ENCODE measurements at regions not wholly inside any gene's neighbourhood (a gene's known extent, or its start where the extent isn't known, plus 50 kb on each side); places are given as distances from the start of the nearest gene placed in this dataset.

DNA sequence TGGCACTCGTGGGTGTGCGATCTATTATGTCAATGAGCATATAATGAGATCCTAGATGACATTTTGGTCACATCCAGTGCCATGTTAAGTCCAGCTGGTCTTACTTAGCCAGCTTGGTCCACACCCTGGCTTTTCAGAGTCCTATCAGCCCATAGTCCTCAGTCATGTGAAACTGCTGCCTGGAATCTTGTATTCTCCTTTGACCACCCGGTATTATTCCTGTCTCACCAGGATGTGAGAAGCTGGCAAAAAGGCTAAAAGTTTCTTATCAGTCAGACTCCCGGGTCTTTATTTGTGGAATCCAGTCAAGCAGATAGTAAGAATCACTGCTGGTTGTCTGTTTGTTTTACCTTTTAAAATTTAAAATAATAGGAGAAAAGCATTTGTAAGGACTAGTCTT, 705.6 kb upstream of the GHITM start:
- Histone ChIP-seq H3K36me3 (ENCODE audit: control insufficient read depth, insufficient read depth, low read length) (no peaks in the 10 kb centered on the region), H3K27me3 (ENCODE audit: control insufficient read depth, insufficient read depth, low read length) (no peaks in the 10 kb centered on the region), H3K4me3 (ENCODE audit: low read depth, low read length) (no peak overlapping the region)
- TF ChIP-seq CTCF (IDR thresholded peaks at IDR 0.05; ENCODE audit: insufficient read depth, low read length, poor library complexity, severe bottlenecking), result no peak
- DNase-seq (ENCODE audit: low read depth), result no peak

- DNase-seq (ENCODE audit: low read depth), result no peak
- Histone ChIP-seq H3K36me3 (ENCODE audit: control insufficient read depth, insufficient read depth, low read length) (no peaks in the 10 kb centered on the region), H3K27me3 (ENCODE audit: control insufficient read depth, insufficient read depth, low read length) (no peaks in the 10 kb centered on the region), H3K4me3 (ENCODE audit: low read depth, low read length) (no peak overlapping the region)
- no peak for TF ChIP-seq CTCF (IDR thresholded peaks at IDR 0.05; ENCODE audit: insufficient read depth, low read length, poor library complexity, severe bottlenecking)
These were observed 691.3 kb upstream of the GHITM start for GRCh38 chr10:83448013-83448412.

DNA sequence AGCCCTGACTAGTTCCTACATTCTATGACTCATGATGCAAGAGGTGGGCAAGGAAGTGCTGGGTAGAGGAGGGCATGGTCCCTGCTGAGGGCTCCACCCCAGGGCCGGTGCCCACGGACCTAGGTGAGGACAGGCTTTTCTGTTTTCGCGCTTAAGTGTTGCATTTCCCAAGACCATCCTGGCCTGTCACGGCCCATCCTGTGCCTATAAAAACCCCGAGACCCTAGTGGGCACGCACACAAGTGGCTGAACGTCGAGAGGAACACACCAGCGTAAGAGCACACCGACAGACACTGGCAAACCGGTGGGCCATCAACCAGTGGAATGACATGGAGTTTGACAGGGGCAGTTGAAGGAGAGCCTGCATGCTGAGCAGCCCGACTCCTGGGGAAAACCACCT, 680.7 kb upstream of the GHITM start:
- no peaks in the 10 kb centered on the region for H3K36me3 ChIP-seq (ENCODE audit: control insufficient read depth, insufficient read depth, low read length)
- no peak for TF ChIP-seq CTCF (IDR thresholded peaks at IDR 0.05; ENCODE audit: insufficient read depth, low read length, poor library complexity, severe bottlenecking)
- H3K4me3 ChIP-seq (ENCODE audit: low read depth, low read length), result no peak overlapping the region
- H3K27me3 ChIP-seq (ENCODE audit: control insufficient read depth, insufficient read depth, low read length), result no peaks in the 10 kb centered on the region
- no peak for DNase-seq (ENCODE audit: low read depth)

DNA sequence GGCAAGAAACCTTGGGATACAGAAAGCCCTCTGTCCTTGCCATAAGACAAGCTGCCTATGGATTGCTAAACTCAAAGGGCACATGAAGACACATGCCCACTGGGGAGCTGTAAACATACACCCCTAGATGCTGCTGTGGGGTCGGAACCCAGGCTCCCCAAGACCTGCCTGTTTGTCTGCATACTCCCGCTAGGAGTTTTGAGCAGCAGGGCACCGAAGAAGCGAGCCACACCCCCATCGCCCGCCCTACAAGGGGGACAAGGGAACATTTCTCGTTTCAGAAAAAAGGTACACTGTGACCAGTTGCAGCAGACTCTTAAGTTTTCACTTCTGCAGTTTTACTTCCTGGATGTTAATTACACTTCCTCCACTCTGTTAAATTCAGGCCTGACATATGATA, 680.2 kb upstream of the GHITM start:
- no peak overlapping the region for H3K4me3 ChIP-seq (ENCODE audit: low read depth, low read length)
- no peaks in the 10 kb centered on the region for H3K27me3 ChIP-seq (ENCODE audit: control insufficient read depth, insufficient read depth, low read length)
- no peak for DNase-seq (ENCODE audit: low read depth)
- TF ChIP-seq CTCF (IDR thresholded peaks at IDR 0.05; ENCODE audit: insufficient read depth, low read length, poor library complexity, severe bottlenecking), result no peak
- H3K36me3 ChIP-seq (ENCODE audit: control insufficient read depth, insufficient read depth, low read length), result no peaks in the 10 kb centered on the region

DNA sequence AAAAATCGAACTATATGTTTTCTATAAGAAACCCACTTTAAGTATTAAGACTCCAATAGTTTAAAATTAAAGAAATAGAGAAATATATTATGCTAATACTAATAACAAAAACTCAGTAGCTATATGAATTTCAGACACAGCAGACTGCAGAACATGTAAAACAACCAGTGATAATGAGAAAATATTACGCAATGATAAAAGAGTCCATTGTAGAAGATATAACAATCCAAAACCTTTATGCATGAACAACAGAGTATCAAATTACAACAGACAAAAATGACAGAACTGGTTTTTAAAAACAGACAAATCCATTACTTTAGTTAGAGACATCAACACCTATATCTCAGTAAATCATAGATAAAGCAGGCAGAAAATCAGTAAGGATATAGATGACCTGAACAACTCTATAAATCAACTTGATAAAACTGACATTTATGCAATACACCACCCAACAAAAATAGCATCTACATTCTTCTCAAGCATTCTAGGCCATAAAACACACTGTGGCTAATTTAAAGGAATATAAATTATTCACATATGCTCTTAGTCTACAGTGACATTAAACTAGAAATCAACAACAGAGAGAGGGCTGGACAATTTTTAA, 669.5 kb upstream of the GHITM start:
- Histone ChIP-seq H3K27me3 (ENCODE audit: control insufficient read depth, insufficient read depth, low read length) (no peaks in the 10 kb centered on the region), H3K36me3 (ENCODE audit: control insufficient read depth, insufficient read depth, low read length) (no peaks in the 10 kb centered on the region), H3K4me3 (ENCODE audit: low read depth, low read length) (no peak overlapping the region)
- DNase-seq (ENCODE audit: low read depth), result no peak
- TF ChIP-seq CTCF (IDR thresholded peaks at IDR 0.05; ENCODE audit: insufficient read depth, low read length, poor library complexity, severe bottlenecking), result no peak

DNA sequence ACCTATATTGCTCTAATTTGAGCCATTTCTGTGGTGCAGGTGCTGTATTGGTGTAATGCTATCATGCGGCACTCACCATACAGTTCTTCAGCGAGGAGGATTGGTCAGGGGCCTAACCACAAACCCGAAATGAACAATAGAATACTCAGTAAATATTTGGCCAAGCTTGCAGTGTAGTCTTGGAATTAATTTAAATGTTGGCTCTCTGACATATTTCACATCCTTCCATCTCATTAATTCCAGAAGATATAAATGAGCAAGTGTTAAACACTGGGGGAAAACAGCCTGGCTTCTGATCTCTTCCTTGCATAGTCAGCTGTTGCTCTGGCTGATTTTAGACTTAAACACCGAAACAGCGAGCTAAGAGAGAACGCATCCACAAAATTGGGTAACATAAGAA, 663.1 kb upstream of the GHITM start:
- Histone ChIP-seq H3K27me3 (ENCODE audit: control insufficient read depth, insufficient read depth, low read length) (no peaks in the 10 kb centered on the region), H3K36me3 (ENCODE audit: control insufficient read depth, insufficient read depth, low read length) (no peaks in the 10 kb centered on the region), H3K4me3 (ENCODE audit: low read depth, low read length) (no peak overlapping the region)
- TF ChIP-seq CTCF (IDR thresholded peaks at IDR 0.05; ENCODE audit: insufficient read depth, low read length, poor library complexity, severe bottlenecking), result no peak
- no peak for DNase-seq (ENCODE audit: low read depth)

All from kidney epithelial cell (primary cell).